ENCODE measurements at regions not wholly inside any gene's neighbourhood (a gene's known extent, or its start where the extent isn't known, plus 50 kb on each side); places are given as distances from the start of the nearest gene placed in this dataset.

- 88 to 92% methylated on average over 15 of the region's 15 CpGs for WGBS, 2 donors
- H3K9me3 ChIP-seq, result no peaks in the 10 kb centered on the region
- no peak overlapping the region for H3K4me3 ChIP-seq
- H3K27me3 ChIP-seq, result no peaks in the 10 kb centered on the region
- intact Hi-C loops (cut with DNase I), result no loop called here
- H3K27ac ChIP-seq, result no peak overlapping the region
- DNase-seq, result no peak
- peaks cover 0 to 28% (median 22%) of the 10 kb centered on the region in 4 donors for H3K4me1 ChIP-seq
- no peaks in the 10 kb centered on the region for H3K36me3 ChIP-seq
- TF ChIP-seq EP300 (IDR thresholded peaks at IDR 0.05) (no peak), POLR2A (IDR thresholded peaks at IDR 0.05) (no peak), POLR2AphosphoS5 (IDR thresholded peaks at IDR 0.05) (no peak)
- TF ChIP-seq, protein P1, sequence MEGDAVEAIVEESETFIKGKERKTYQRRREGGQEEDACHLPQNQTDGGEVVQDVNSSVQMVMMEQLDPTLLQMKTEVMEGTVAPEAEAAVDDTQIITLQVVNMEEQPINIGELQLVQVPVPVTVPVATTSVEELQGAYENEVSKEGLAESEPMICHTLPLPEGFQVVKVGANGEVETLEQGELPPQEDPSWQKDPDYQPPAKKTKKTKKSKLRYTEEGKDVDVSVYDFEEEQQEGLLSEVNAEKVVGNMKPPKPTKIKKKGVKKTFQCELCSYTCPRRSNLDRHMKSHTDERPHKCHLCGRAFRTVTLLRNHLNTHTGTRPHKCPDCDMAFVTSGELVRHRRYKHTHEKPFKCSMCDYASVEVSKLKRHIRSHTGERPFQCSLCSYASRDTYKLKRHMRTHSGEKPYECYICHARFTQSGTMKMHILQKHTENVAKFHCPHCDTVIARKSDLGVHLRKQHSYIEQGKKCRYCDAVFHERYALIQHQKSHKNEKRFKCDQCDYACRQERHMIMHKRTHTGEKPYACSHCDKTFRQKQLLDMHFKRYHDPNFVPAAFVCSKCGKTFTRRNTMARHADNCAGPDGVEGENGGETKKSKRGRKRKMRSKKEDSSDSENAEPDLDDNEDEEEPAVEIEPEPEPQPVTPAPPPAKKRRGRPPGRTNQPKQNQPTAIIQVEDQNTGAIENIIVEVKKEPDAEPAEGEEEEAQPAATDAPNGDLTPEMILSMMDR (IDR thresholded peaks at IDR 0.05), result no peak
Observed at GRCh38 chr2:136639651-136640050, 125.7 kb upstream of the THSD7B start.

- intact Hi-C loops (cut with DNase I), result no loop called here
- H3K36me3 ChIP-seq, result no peaks in the 10 kb centered on the region
- peak overlapping the region in 2 of 4 donors; percentile 13 to 16 for H3K27ac ChIP-seq
- DNase-seq, result no peak
- no peaks in the 10 kb centered on the region for H3K27me3 ChIP-seq
- TF ChIP-seq EP300 (IDR thresholded peaks at IDR 0.05), result no peak
- no peak for TF ChIP-seq POLR2AphosphoS5 (IDR thresholded peaks at IDR 0.05)
- TF ChIP-seq, protein P1 (IDR thresholded peaks at IDR 0.05), result no peak
- no peak for TF ChIP-seq POLR2A (IDR thresholded peaks at IDR 0.05)
- no peaks in the 10 kb centered on the region for H3K9me3 ChIP-seq
- peaks cover 0 to 26% (median 22%) of the 10 kb centered on the region in 4 donors for H3K4me1 ChIP-seq
- no peak overlapping the region for H3K4me3 ChIP-seq
Observed at GRCh38 chr2:136638193-136638592, 127.2 kb upstream of the THSD7B start.

DNA sequence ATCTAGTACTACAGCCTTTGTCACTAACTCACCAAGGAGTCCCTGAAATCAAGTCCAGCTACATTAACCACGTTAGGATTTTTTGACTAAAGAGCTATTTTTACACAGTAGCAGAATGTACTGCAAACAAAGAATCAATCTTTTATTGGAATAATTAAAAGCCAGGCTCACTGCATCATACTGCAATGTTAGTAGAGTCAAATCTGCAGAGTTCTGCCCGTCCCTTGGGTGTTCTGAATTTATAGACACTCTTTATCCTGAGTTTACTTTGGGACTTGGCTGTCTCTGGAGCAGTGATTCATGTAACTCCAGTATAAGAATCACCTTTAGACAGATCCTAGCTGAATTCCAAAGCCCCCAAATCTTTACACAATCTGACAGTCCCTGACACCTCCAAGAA lies 127.9 kb upstream of the THSD7B start:
- TF ChIP-seq, protein P1 (IDR thresholded peaks at IDR 0.05), result no peak
- no peak for TF ChIP-seq EP300 (IDR thresholded peaks at IDR 0.05)
- 33 to 42% methylated on average over 2 of the region's 2 CpGs for WGBS, 2 donors
- Histone ChIP-seq H3K4me3 (no peak overlapping the region), H3K9me3 (no peaks in the 10 kb centered on the region), H3K27me3 (no peaks in the 10 kb centered on the region), H3K4me1 (peaks cover 0 to 26% (median 22%) of the 10 kb centered on the region in 4 donors), H3K27ac (peak overlapping the region in 1 of 4 donors; percentile 16), H3K36me3 (no peaks in the 10 kb centered on the region)
- intact Hi-C loops (cut with DNase I), result no loop called here
- no peak for DNase-seq

- Histone ChIP-seq H3K4me3 (no peak overlapping the region), H3K27me3 (no peaks in the 10 kb centered on the region), H3K27ac (no peak overlapping the region), H3K4me1 (peaks cover 0 to 39% (median 24%) of the 10 kb centered on the region in 4 donors), H3K9me3 (no peaks in the 10 kb centered on the region), H3K36me3 (no peaks in the 10 kb centered on the region)
- WGBS, 2 donors, result 51 to 57% methylated on average over 4 of the region's 4 CpGs
- intact Hi-C loops (cut with DNase I), result no loop called here
- TF ChIP-seq, protein P1 (IDR thresholded peaks at IDR 0.05), result no peak
- no peak for TF ChIP-seq EP300 (IDR thresholded peaks at IDR 0.05)
- no peak for TF ChIP-seq POLR2AphosphoS5 (IDR thresholded peaks at IDR 0.05)
- no peak for TF ChIP-seq POLR2A (IDR thresholded peaks at IDR 0.05)
- DNase-seq, result no peak
Observed at GRCh38 chr2:136628490-136628889, 136.9 kb upstream of the THSD7B start.

- no peak for DNase-seq
- TF ChIP-seq POLR2A (IDR thresholded peaks at IDR 0.05) (no peak), EP300 (IDR thresholded peaks at IDR 0.05) (no peak), POLR2AphosphoS5 (IDR thresholded peaks at IDR 0.05) (no peak)
- TF ChIP-seq, protein P1 (IDR thresholded peaks at IDR 0.05), result no peak
- no peaks in the 10 kb centered on the region for H3K9me3 ChIP-seq
- H3K4me3 ChIP-seq, result no peak overlapping the region
- H3K27ac ChIP-seq, result no peak overlapping the region
- H3K36me3 ChIP-seq, result no peaks in the 10 kb centered on the region
- WGBS, 2 donors, result 48 to 68% methylated on average over 4 of the region's 4 CpGs
- intact Hi-C loops (cut with DNase I), result no loop called here
- no peaks in the 10 kb centered on the region for H3K27me3 ChIP-seq
- H3K4me1 ChIP-seq, result peaks cover 0 to 4% (median 0%) of the 10 kb centered on the region in 4 donors
Observed at GRCh38 chr2:136613096-136613495, 152.2 kb upstream of the THSD7B start.
